ENCODE measurements at regions not wholly inside any gene's neighbourhood (a gene's known extent, or its start where the extent isn't known, plus 50 kb on each side); places are given as distances from the start of the nearest gene placed in this dataset.

GRCh38 chr5:28398185-28398584, 1359.8 kb upstream of the CDH9 start:
- TF ChIP-seq POLR2A (IDR thresholded peaks at IDR 0.05) (no peak), CTCF (IDR thresholded peaks at IDR 0.05) (no peak)

Measured in prostate gland (tissue), 2 donors.